ENCODE measurements at regions not wholly inside any gene's neighbourhood (a gene's known extent, or its start where the extent isn't known, plus 50 kb on each side); places are given as distances from the start of the nearest gene placed in this dataset.

GRCh38 chr5:145708169-145708568 lies 127.0 kb downstream of the PRELID2 start:
- ATAC-seq (no peak), DNase-seq (no peak)

- no peak for DNase-seq
- no peak for ATAC-seq
Measured at GRCh38 chr5:145704724-145705123, 130.4 kb downstream of the PRELID2 start.

GRCh38 chr5:145703856-145704255 lies 131.3 kb downstream of the PRELID2 start:
- no peak for DNase-seq
- no peak for ATAC-seq

GRCh38 chr5:145701404-145701803 lies 133.7 kb downstream of the PRELID2 start:
- ATAC-seq = no peak

GRCh38 chr5:145699846-145700245 lies 135.3 kb downstream of the PRELID2 start:
- ATAC-seq = no peak
- DNase-seq = no peak

More at GRCh38 chr5:145701404-145701803, 133.7 kb downstream of the PRELID2 start:
- DNase-seq = no peak

GRCh38 chr5:145697251-145697990 lies 137.7 kb downstream of the PRELID2 start:
- no peak for DNase-seq
- ATAC-seq = no peak

- ATAC-seq (no peak), DNase-seq (no peak)
Measured at GRCh38 chr5:145689235-145689634, 145.9 kb downstream of the PRELID2 start.

- ATAC-seq (no peak), DNase-seq (no peak)
Measured at GRCh38 chr5:145687943-145688342, 147.2 kb downstream of the PRELID2 start.

- peak; percentile 14 for ATAC-seq
Measured at GRCh38 chr5:145685417-145685816, 149.7 kb downstream of the PRELID2 start.

GRCh38 chr5:145683431-145683830 lies 151.7 kb downstream of the PRELID2 start:
- ATAC-seq = no peak
- no peak for DNase-seq

More at GRCh38 chr5:145685417-145685816, 149.7 kb downstream of the PRELID2 start:
- DNase-seq = no peak

- DNase-seq = no peak
- no peak for ATAC-seq
Measured at GRCh38 chr5:145682197-145682899, 152.8 kb downstream of the PRELID2 start.

GRCh38 chr5:145681686-145682085 lies 153.5 kb downstream of the PRELID2 start:
- peak; percentile 16 for DNase-seq
- ATAC-seq = peak; percentile 65

GRCh38 chr5:145681216-145681615 lies 153.9 kb downstream of the PRELID2 start:
- DNase-seq = no peak
- no peak for ATAC-seq

GRCh38 chr5:145680767-145681166 lies 154.4 kb downstream of the PRELID2 start:
- DNase-seq (no peak), ATAC-seq (no peak)

GRCh38 chr5:145680169-145680568 lies 155.0 kb downstream of the PRELID2 start:
- DNase-seq (no peak), ATAC-seq (no peak)

- no peak for ATAC-seq
- no peak for DNase-seq
Measured at GRCh38 chr5:145678255-145678654, 156.9 kb downstream of the PRELID2 start.

GRCh38 chr5:145673786-145674185 lies 161.4 kb downstream of the PRELID2 start:
- DNase-seq (no peak), ATAC-seq (no peak)

- DNase-seq (no peak), ATAC-seq (no peak)
Measured at GRCh38 chr5:145668714-145669113, 166.4 kb downstream of the PRELID2 start.

GRCh38 chr5:145667742-145668141 lies 167.4 kb downstream of the PRELID2 start:
- ATAC-seq (no peak), DNase-seq (no peak)

GRCh38 chr5:145666591-145666990 lies 168.6 kb downstream of the PRELID2 start:
- ATAC-seq = no peak

GRCh38 chr5:145661737-145662485 lies 173.2 kb downstream of the PRELID2 start:
- DNase-seq (no peak), ATAC-seq (no peak)

More at GRCh38 chr5:145666591-145666990, 168.6 kb downstream of the PRELID2 start:
- DNase-seq = no peak

- ATAC-seq (no peak), DNase-seq (no peak)
Measured at GRCh38 chr5:145660897-145661640, 174.1 kb downstream of the PRELID2 start.

Data from stimulated activated naive CD8-positive, alpha-beta T cell treated with anti-CD3 and anti-CD28 coated beads, Interleukin-15, Interleukin-2, amounts not matched to agents 100 U/mL and 50 U/mL, for 24 hours (primary cell).